ENCODE measurements at regions not wholly inside any gene's neighbourhood (a gene's known extent, or its start where the extent isn't known, plus 50 kb on each side); places are given as distances from the start of the nearest gene placed in this dataset.

DNA sequence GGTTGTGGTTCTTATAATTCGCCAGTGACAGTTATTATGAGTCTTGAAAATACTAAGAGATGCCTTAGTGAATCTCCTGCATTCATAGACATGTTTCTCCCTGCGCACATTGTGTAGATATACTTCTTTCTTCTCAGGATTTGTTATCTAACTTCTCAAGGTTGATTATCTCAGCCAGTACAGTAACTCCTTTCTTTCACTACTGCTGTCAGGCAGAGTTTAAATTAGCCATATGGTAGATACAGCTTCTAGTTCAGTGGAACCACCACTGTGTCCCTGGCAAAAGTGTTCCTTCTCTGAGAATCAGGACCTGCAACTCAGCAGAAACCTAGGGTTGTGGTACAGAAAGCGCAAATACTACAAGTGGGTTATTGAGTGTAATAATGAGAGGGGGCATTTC is 175.0 kb upstream of the SGO1 start:
- no peak overlapping the region for H3K4me3 ChIP-seq (ENCODE audit: low read length)
- DNase-seq (ENCODE audit: low read depth): no peak
- TF ChIP-seq, protein P1, sequence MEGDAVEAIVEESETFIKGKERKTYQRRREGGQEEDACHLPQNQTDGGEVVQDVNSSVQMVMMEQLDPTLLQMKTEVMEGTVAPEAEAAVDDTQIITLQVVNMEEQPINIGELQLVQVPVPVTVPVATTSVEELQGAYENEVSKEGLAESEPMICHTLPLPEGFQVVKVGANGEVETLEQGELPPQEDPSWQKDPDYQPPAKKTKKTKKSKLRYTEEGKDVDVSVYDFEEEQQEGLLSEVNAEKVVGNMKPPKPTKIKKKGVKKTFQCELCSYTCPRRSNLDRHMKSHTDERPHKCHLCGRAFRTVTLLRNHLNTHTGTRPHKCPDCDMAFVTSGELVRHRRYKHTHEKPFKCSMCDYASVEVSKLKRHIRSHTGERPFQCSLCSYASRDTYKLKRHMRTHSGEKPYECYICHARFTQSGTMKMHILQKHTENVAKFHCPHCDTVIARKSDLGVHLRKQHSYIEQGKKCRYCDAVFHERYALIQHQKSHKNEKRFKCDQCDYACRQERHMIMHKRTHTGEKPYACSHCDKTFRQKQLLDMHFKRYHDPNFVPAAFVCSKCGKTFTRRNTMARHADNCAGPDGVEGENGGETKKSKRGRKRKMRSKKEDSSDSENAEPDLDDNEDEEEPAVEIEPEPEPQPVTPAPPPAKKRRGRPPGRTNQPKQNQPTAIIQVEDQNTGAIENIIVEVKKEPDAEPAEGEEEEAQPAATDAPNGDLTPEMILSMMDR (conservative IDR thresholded peaks at IDR 0.05; ENCODE audit: low read length): no peak

- no peak overlapping the region for H3K4me3 ChIP-seq (ENCODE audit: low read length)
- no peak for DNase-seq (ENCODE audit: low read depth)
- TF ChIP-seq, protein P1 (conservative IDR thresholded peaks at IDR 0.05; ENCODE audit: low read length): no peak
Measured at GRCh38 chr3:20353286-20353685, 167.3 kb upstream of the SGO1 start.

GRCh38 chr3:20352546-20353179 is 166.7 kb upstream of the SGO1 start:
- no peak overlapping the region for H3K4me3 ChIP-seq (ENCODE audit: low read length)
- DNase-seq (ENCODE audit: low read depth): no peak

GRCh38 chr3:20350449-20350848 is 164.4 kb upstream of the SGO1 start:
- H3K4me3 ChIP-seq (ENCODE audit: low read length): no peak overlapping the region
- TF ChIP-seq, protein P1 (conservative IDR thresholded peaks at IDR 0.05; ENCODE audit: low read length): no peak
- DNase-seq (ENCODE audit: low read depth): no peak

More at GRCh38 chr3:20352546-20353179, 166.7 kb upstream of the SGO1 start:
- TF ChIP-seq, protein P1 (conservative IDR thresholded peaks at IDR 0.05; ENCODE audit: low read length): no peak

GRCh38 chr3:20346916-20347315 is 160.9 kb upstream of the SGO1 start:
- TF ChIP-seq, protein P1 (conservative IDR thresholded peaks at IDR 0.05; ENCODE audit: low read length): no peak
- no peak for DNase-seq (ENCODE audit: low read depth)
- no peak overlapping the region for H3K4me3 ChIP-seq (ENCODE audit: low read length)

GRCh38 chr3:20346369-20346768 is 160.4 kb upstream of the SGO1 start:
- TF ChIP-seq, protein P1 (conservative IDR thresholded peaks at IDR 0.05; ENCODE audit: low read length): no peak
- no peak overlapping the region for H3K4me3 ChIP-seq (ENCODE audit: low read length)
- no peak for DNase-seq (ENCODE audit: low read depth)

DNA sequence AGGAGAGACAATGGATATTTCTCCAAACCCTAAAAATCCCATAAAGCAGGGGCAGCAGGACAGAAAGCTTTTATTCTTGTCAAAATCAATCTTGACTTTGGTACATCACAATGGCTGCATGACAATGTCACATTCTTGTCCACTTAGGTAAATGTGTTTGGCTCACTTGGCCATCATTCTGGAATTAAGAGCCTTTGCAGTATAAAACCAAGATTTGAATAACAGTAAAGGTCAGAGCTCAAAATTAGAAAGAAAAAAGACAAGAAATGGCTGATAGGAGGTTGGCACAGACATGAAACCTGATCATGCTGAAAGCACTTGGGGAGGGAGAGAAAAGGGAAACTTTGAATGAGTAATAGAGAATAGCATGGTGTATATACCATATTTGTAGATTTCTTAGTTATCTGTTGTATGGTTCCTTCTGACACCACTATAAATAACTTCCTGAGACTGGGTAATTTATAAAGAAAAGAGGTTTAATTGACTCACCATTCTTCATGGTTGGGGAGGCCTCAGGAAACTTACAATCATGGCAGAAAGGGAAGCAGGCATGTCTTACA is 158.5 kb upstream of the SGO1 start:
- DNase-seq (ENCODE audit: low read depth): no peak
- H3K4me3 ChIP-seq (ENCODE audit: low read length): no peak overlapping the region
- TF ChIP-seq, protein P1 (conservative IDR thresholded peaks at IDR 0.05; ENCODE audit: low read length): no peak

Data from AG10803 (cell line).